ENCODE measurements at regions not wholly inside any gene's neighbourhood (a gene's known extent, or its start where the extent isn't known, plus 50 kb on each side); places are given as distances from the start of the nearest gene placed in this dataset.

DNA sequence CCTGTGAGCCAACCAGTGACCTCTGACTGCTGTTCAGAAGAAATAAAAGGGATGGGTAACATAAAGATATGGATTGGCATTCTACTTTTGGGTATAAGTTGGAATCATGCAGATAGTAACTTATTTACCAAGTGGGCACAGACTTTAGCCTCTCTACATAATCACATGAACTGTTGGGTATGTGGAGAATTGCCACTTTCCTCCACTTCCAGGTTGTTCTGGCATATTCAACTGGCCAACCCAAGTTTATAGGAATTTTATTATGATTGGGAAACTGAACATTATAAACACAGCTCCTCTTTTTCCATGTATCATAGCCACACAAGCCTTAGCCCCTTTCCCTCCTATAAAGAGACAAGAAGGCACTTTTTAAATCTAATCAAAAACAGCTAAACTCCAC is 179.3 kb downstream of the RNF152 start:
- TF ChIP-seq, protein P1, sequence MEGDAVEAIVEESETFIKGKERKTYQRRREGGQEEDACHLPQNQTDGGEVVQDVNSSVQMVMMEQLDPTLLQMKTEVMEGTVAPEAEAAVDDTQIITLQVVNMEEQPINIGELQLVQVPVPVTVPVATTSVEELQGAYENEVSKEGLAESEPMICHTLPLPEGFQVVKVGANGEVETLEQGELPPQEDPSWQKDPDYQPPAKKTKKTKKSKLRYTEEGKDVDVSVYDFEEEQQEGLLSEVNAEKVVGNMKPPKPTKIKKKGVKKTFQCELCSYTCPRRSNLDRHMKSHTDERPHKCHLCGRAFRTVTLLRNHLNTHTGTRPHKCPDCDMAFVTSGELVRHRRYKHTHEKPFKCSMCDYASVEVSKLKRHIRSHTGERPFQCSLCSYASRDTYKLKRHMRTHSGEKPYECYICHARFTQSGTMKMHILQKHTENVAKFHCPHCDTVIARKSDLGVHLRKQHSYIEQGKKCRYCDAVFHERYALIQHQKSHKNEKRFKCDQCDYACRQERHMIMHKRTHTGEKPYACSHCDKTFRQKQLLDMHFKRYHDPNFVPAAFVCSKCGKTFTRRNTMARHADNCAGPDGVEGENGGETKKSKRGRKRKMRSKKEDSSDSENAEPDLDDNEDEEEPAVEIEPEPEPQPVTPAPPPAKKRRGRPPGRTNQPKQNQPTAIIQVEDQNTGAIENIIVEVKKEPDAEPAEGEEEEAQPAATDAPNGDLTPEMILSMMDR (IDR thresholded peaks at IDR 0.05), result no peak
- TF ChIP-seq POLR2A (IDR thresholded peaks at IDR 0.05), result no peak
- TF ChIP-seq POLR2AphosphoS5 (IDR thresholded peaks at IDR 0.05), result no peak
- TF ChIP-seq EP300 (IDR thresholded peaks at IDR 0.05), result no peak
